Testis (tissue), 2 donors: ENCODE measurements at regions not wholly inside any gene's neighbourhood (a gene's known extent, or its start where the extent isn't known, plus 50 kb on each side); places are given as distances from the start of the nearest gene placed in this dataset.
"Not testable (repeated sequence)": the region's sequence is repeated elsewhere in the genome, so short reads cannot be mapped to it uniquely, and the experiment has no call there.

Experiments
- CTCF ChIP-seq, 3 experiments: fragments of 450-650 bp in 2 of 3; fragments of 200-600 bp in 1 of 3; sonication (generic) in 1 of 3; IDR thresholded peaks; one replicate each; pipeline ENCODE4 v1.5.1; 2016 to 2019; ENCODE audit warnings: antibody characterized with exemption in 3 of 3, mild to moderate bottlenecking in 2 of 3, moderate library complexity in 1 of 3
- POLR2A ChIP-seq: fragments of 450-650 bp; IDR thresholded peaks from one replicate; pipeline ENCODE4 v1.6.1; 2017; ENCODE audit warnings: antibody characterized with exemption, mild to moderate bottlenecking, moderate library complexity

- not testable (repeated sequence) for TF ChIP-seq POLR2A; CTCF (IDR thresholded peaks at IDR 0.05)
These were observed 176.1 kb downstream of the MATN1 start for GRCh38 chr1:30547326-30547725.
